HG03575 (cell line): ENCODE measurements at regions not wholly inside any gene's neighbourhood (a gene's known extent, or its start where the extent isn't known, plus 50 kb on each side); places are given as distances from the start of the nearest gene placed in this dataset.

Experiments used
- ATAC-seq: cut with Tn5 transposase; IDR thresholded peaks from one replicate; pipeline ENCODE4 v1.9.1; 2021; ENCODE audit not compliant: unreplicated experiment, insufficient number of reproducible peaks, low FRiP score; ENCODE audit errors: extremely low read depth

DNA sequence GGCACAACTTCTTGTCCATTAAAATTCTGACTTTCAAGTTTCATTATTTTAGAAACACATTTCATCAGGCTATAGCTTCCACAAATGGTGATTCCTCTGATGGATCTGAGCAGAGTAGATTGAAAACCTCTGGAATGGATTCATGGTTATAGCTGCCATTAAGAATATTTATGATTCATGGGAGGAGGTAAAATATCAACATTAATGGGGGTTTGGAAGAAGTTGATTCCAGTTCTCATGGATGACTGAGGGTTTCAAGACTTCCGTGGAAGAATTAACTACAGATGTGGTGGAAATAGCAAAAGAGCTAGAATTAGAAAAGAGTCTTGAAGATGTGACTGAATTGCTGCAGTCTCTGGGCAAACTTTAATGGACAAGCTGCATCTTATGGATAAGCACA, 797.4 kb downstream of the SUCLG1 start:
- ATAC-seq, result no peak

DNA sequence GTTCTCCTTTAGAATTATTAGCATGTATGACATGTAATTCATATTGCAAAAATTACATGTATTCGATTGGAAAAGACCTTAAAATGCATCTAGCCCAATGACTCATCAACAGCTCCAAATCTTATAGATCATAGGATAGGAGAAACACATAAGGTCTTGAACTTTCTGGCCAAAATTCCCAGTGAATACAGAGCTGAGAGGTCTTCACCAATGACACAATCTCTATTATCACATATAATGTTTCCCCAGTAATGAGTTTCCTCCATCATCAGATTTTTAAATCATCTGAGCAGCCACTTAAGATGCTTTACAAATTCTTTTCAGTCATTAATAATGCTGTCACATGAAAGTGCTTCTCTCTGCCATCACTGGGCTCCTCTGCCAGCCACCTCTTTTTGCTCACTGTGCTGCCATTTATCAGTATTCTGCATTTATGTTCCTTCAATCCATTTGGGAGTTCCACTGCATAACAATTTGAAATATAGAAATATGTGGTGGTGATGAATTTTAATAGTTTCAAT, 804.9 kb downstream of the SUCLG1 start:
- ATAC-seq, result no peak

DNA sequence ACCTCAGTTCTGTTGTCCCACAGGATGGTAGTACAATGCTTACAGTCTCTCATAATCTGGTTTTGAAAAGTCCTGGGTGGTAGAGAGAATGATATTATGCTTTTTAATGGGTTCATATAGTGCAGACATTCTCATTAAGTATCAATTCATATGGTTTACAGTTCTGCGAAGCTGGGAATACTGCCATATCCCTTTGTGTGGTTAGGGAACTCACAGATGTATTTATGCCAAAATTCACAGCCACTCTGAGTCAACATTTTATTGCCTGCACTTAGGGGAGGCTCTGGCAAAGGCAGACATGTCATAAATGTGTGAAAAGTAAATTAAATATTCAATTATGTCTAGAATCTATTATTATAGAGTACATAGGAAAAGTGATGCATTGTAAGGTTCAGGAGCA, 808.2 kb downstream of the SUCLG1 start:
- ATAC-seq, result no peak

DNA sequence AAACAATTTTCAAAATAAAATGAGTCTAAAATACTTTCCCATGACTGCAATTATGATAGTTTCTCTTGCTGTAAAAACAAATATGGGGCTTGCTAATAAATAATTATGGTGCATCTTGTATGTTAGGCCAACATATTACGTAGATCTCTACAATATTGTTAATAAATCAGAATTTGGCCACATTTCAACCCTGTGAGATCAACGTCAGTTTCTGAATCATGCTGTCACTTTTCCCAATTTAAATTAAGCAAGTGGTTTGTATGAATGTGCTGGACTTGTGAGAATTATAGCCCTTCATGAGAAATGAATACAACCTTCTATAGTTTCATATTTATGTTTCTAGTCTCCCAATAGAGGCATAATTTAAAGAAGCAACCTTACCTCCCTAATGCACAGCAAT, 808.9 kb downstream of the SUCLG1 start:
- no peak for ATAC-seq

DNA sequence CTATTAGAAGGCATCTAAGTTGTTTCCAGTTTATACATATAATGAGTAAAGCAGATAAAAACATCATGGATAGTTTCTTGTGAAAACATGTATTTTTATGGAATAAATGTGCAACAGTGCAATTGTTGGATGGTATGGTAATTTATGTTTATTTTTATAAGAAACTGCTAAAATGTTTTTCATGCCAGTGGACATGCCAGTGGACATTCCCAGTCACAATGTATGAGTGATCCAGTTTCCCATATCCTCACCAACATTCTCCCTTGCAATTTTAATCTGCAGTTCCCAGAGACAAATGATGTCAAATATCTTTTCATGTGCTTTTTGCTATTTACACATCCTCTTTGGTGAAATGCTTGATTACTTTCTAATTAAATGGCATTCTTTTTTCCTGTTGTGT, 818.6 kb downstream of the SUCLG1 start:
- ATAC-seq, result no peak

DNA sequence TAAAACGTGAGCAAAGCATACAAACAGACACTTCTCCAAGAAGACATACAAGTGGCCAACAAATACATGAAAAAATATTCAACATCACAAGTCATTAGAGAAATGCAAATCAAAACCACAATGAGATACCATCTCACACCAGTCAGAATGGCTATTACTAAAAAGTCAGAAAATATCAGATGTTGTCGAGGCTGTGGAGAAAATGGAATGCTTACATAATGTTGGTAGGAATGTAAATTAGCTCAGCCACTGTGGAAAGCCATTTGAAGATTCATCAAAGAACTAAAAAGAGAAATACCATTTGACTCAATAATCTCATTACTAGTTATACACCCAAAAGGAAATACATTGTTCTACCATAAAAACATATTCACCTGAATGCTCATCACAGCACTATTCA, 825.7 kb downstream of the SUCLG1 start:
- no peak for ATAC-seq

DNA sequence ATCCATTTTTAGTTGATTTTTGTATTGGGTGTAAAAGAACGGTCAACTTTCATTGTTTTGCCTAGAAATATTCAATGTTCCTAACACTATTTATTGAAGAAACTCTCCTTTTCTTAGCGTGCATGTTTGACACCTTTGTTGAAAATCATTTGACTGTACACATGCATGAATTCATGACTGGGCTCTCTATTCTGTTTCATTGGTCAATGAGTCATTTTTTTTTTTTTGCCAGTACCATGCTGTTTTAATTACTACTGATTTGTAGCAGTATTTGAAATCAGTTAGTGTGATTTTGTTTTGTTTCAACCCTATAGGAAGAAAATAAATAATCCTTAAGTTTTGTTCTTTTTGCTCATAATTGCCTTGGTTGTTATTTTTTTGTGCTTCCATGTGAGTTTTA, 828.7 kb downstream of the SUCLG1 start:
- no peak for ATAC-seq

DNA sequence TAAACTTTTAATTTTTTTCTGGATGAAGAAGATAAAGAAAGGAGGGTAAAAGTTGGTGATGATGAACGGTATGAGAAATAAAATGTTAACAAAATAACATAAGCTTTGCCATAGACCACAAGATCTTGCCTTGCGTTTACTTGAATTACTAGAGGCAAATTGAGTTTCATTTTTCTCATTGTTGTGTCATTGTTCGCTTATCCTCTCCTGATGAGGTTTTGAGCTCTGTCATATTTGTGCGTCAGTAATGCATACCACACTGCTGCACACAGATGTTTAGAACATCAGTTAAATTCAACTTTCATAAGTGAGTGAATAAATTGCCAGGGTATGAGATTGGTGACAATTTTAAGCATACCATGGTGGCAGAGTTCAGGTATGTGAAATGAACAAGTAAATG, 843.6 kb downstream of the SUCLG1 start:
- ATAC-seq, result no peak

DNA sequence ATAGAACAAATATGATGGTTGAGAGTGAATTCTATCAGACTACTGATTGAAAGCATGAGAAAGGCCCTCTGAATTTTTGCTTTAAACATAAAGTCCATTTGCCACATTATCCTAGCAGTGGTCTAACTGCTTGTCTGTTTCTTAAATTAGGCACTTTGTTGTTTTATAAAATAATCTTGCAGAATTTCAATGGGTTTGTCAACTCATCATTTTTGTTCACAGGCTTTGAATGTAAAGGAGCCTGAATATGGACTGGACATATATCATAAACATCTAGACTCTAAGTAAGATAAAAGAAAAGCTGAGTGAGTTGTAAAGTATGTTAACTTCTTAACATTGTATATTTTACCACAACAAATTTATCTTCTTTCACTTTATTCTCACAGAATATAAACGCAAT, 845.9 kb downstream of the SUCLG1 start:
- ATAC-seq, result no peak

DNA sequence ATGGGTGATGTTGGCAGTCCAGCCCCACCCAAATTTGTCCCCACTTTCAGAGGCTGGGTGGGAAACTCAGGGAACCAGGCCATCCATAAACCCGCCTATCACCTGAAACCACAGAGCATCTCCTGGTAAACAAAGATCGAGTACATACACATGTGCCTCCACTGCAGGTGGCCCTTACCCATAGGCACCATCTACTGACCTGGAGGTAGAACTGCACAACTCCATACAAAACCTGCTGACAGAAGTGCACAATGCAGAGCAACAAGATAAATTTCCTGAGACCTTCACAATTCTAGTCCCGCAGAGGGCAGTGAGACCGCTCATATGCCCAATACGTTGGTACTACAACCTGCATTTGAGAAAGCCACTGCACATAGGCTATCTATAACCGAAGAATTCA, 856.3 kb downstream of the SUCLG1 start:
- no peak for ATAC-seq

DNA sequence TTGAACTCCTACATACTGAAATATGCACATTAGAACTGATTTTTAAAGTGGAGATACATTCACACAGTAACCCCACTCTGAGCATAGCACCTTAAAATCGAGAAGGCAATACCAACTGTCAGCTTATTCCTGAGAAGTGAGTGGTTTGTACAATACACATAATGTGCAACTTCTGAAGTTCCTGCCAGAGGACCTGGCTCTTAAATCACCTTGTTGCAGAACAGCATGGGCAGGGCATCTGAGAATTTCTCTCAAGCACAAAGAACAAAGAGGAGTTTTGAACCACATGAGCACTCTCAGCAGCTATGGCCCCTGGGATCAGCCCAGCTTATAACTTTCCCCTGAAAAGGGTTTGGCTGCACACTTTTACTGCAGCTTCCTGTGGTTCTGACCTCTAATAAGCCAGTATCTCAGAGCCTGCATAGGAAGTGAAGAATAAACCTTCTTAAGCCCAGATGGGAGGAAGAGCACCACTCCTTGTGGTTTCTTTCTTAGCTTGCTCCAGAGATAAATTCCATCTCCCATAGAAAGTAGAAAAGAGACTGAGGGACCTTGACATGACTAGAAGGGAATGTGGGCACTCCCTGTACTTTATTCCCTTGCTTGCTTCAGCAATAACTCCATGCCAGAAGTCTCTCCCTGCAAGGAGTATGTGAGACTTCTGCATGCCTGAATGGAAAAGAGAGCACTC, 862.3 kb downstream of the SUCLG1 start:
- no peak for ATAC-seq

DNA sequence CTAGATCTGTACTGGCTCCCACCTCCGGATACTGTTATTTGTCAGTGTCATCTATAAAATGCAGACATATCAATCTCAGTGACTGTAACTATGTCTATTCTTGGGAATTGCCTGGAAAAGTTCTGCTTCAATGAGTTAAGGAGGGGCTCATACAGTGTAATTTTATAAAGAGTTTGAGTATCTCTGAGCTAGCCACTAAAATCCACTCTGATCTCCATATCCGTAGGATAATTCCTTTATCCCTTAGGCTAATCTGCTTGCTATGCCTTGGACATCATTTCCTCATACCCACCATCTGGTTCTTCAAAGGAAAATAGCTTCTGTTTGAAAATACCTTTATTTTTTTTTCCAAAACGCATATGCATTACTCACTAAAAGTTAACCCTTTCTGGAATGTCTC, 863.2 kb downstream of the SUCLG1 start:
- no peak for ATAC-seq

DNA sequence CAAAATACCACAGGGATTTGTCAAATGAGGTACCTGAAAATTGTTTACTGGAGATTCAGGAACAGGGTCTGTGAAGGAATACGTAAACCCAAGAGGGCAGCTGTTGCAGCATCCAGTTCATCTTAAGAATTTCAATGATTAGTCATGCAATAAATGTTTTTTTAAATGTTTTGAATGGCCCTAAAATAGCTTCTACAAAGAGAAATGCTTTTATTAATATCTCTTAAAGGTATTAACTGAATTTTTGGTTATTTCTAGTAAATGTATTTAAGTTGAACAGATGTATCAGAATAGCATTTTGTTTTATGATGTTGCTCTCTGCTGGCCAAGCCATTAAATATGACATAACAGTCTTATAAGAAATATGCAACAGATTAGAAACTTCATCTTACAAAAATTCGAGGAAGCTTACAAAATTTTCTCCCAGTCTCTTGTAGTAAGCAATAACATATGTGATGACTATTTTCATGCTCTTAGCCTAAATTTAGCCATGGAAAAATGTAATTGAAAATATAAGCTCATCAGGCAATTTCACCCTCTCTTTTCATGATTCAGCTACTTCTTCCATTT, 863.9 kb downstream of the SUCLG1 start:
- no peak for ATAC-seq

DNA sequence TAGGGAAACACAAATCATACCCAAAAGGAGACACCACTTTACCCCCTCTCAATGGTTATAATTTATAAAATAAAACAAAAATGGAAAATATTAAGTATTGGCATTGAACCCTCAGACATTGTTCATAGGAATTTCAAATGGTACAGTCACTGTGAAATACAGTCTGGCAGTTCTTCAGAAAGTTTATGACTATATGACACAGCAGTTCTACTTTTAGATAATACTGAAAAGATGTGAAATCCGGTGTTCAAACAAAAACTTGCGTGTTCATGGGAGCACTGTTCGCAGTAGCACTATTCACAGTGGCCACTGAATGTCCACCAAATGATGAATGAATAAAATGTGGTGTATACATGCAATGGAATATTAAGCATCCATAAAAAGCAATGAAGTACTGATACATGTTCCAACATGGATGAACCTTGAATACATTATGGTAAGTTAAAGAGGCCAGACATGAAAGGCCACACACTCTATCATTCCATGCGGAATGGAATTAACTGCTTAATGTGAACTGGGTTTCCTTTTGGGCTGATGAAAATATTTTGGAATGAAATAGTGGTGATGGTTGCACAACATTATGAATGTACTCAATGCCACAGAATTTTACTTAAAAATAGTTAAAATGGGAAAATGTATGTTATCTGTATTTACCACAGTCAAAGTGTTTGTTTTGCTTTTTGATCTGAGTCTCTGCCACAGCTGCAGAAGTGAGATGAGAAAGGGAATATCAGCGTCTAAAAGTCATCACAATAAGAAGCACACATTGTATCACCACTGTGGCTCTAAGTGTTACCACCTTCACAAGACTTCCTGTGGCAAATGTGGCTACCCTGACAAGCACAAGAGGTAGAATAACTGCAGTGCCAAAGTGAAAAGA, 864.6 kb downstream of the SUCLG1 start:
- ATAC-seq, result no peak

DNA sequence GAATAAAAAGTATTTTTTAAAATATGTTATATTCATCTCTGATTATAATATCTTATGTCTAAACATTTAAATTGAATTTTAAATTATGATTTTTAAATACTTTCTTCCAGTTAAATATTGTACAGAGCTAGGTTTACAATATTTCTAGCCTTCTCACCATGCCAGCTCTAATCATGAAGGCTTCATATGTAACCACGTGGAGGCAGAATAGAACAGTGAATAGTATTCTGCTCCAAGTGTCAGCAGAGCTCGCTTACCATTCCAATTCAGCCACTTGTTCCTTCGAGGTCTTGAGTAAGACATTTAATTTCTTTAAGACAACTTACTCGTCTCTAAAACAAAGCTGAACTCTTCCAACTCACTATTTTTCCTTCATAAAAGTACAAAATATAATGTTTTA, 871.8 kb downstream of the SUCLG1 start:
- no peak for ATAC-seq

DNA sequence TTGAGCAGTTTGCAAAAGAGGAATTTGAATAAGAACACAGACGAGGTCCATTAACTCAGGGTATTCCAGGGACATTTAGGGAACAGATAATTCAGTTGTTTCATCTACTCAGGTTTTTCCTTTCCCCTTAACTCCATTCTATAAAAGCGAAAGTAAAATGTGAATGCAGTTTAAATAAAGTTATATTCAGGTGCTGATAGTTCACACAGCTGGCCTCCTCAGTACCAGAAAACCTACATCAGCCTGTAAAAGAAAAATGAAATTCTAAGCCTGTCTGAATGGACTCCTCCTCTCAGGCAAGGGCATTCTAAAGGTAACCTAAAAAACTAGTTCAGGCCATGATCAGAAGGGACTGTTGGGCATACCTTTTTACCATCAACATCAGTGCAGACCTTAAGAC, 873.8 kb downstream of the SUCLG1 start:
- ATAC-seq, result no peak

DNA sequence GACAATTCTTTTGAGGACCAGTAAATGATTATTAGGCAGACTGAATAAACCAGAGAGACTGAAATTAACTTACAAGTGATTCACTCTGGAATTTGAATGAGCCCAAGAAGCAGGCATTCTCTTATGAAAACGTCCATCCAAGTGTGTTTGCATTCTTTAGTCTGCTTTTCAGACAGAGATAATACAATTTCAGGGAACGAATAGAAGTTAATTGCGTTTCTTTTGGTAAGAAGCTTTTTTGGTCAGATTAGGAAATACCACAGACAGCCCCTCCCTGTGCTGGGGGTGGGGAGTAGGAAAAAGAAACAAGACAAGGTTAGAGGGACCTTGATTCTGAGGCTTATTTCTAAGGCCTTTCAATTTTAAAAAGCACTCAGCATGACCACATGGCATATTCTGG, 874.4 kb downstream of the SUCLG1 start:
- ATAC-seq, result no peak

DNA sequence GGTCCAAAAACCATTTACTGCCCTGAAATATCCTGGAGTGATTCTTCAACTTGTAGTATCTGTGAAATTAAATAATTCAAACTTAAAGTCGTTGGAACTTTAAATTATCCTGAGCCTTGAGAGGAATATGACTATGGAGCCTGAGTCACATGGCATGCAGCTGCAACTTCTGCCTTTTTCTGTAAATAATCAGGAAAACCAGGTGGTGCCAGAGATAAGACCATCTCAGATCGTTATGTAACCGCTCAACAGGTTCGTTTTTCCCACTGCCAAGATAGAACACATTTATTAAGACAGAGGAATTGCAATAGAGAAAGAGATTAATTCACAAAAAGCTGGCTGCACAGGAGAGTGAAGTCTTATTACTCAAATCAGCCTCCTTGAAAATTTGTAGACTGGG, 876.5 kb downstream of the SUCLG1 start:
- ATAC-seq, result no peak

DNA sequence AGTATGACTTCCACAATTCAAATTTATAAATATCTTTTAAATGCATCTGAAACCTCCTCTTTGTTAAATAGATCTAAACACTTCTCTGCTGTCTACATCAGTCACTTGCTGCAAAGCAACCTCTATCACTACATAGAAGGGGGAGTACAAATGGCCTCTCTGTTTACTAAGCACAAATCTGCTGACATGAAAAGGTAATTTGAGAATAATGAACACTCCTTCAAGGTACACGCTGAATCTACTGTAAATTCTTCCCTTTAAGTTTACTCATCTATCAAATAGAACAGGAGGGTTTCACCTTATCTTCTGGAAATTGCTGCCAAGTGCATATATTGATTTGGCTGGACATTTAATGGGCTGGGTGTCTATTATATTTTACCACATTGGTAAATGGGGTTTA, 879.6 kb downstream of the SUCLG1 start:
- no peak for ATAC-seq

DNA sequence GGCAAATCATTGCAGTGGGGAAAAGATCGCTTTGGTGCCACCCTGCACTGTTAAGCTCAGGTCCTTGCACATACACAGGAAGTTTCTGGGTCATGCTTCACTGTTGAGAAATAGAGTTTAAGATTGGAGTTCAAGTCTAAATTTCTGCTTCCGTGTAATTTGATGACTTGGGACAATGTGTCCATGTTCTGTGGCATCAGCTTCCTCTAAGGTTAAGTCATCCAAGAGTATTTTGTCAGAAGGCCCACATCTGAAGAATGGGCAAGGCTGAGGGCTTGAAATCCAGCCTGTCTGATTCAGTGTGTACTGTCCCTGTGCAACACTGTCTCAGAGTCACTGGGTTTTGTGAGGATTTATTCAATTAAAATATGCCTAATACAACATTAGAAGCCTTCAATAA, 880.7 kb downstream of the SUCLG1 start:
- ATAC-seq, result no peak
